MM.1S (cell line): ENCODE measurements at regions not wholly inside any gene's neighbourhood (a gene's known extent, or its start where the extent isn't known, plus 50 kb on each side); places are given as distances from the start of the nearest gene placed in this dataset.
"Not testable (repeated sequence)": the region's sequence is repeated elsewhere in the genome, so short reads cannot be mapped to it uniquely, and the experiment has no call there.

Experiments
- DNase-seq: peaks from one replicate; pipeline ENCODE4 v3.0.0-alpha.2; 2015
- H2AFZ ChIP-seq: fragments of 300-600 bp; sonication (generic); 2 replicates; pipeline ENCODE4 v1.6.0; 2016; ENCODE audit warnings: antibody characterized with exemption, low read length
- H3F3A ChIP-seq: fragments of 300-600 bp; sonication (generic); 2 replicates; pipeline ENCODE4 v1.6.1; 2016; ENCODE audit warnings: mild to moderate bottlenecking, antibody characterized with exemption, low read length, moderate library complexity, mixed read lengths; ENCODE audit not compliant: insufficient read depth
- H3K27ac ChIP-seq: fragments of 300-600 bp; sonication (generic); 2 replicates; pipeline ENCODE4 v1.5.1; 2016; ENCODE audit warnings: mild to moderate bottlenecking, low read length
- H3K27me3 ChIP-seq: fragments of 300-600 bp; sonication (generic); replicated peaks from 2 replicates; pipeline ENCODE4 v1.6.0; 2016; ENCODE audit warnings: low read length; ENCODE audit not compliant: insufficient read depth
- H3K36me3 ChIP-seq: fragments of 300-600 bp; sonication (generic); replicated peaks from 2 replicates; pipeline ENCODE4 v1.6.1; 2016; ENCODE audit warnings: mild to moderate bottlenecking, low read length, mixed read lengths; ENCODE audit not compliant: insufficient read depth
- H3K4me1 ChIP-seq: fragments of 300-600 bp; sonication (generic); 2 replicates; pipeline ENCODE4 v1.6.1; 2016; ENCODE audit warnings: low read length, mixed read lengths
- H3K4me2 ChIP-seq: fragments of 300-600 bp; sonication (generic); 2 replicates; pipeline ENCODE4 v1.6.0; 2016; ENCODE audit warnings: low read depth, low read length
- H3K4me3 ChIP-seq: fragments of 300-600 bp; sonication (generic); 2 replicates; pipeline ENCODE4 v1.5.1; 2016; ENCODE audit warnings: low read length, mixed read lengths
- H3K79me2 ChIP-seq: fragments of 300-600 bp; sonication (generic); 2 replicates; pipeline ENCODE4 v1.6.1; 2016; ENCODE audit warnings: mixed run types, low read length, mixed read lengths
- H3K9ac ChIP-seq: fragments of 300-600 bp; sonication (generic); 2 replicates; pipeline ENCODE4 v1.6.1; 2016; ENCODE audit warnings: low read length, mixed read lengths
- H3K9me2 ChIP-seq: fragments of 300-600 bp; sonication (generic); replicated peaks from 2 replicates; pipeline ENCODE4 v1.6.1; 2016; ENCODE audit warnings: mild to moderate bottlenecking, low read length, mixed read lengths; ENCODE audit not compliant: insufficient read depth
- H3K9me3 ChIP-seq: fragments of 300-600 bp; sonication (generic); replicated peaks from 2 replicates; pipeline ENCODE4 v1.6.1; 2016; ENCODE audit warnings: mild to moderate bottlenecking, low read length, mixed read lengths; ENCODE audit not compliant: insufficient read depth
- H4K20me1 ChIP-seq: fragments of 300-600 bp; sonication (generic); 2 replicates; pipeline ENCODE4 v1.6.1; 2016; ENCODE audit warnings: mild to moderate bottlenecking, low read length, moderate library complexity, mixed read lengths; ENCODE audit not compliant: insufficient read depth
- EZH2 ChIP-seq: fragments of 300-600 bp; sonication (generic); optimal IDR thresholded peaks from 2 replicates; pipeline ENCODE3; 2017; ENCODE audit warnings: low read depth, mild to moderate bottlenecking, antibody characterized with exemption, low read length, mixed read lengths
- EZH2phosphoT487 ChIP-seq: fragments of 300-600 bp; sonication (generic); IDR thresholded peaks from 2 replicates; pipeline ENCODE4 v1.6.1; 2018; ENCODE audit warnings: antibody characterized with exemption, low read length
- TF ChIP-seq, protein P1 (sequence below): fragments of 300-600 bp; sonication (generic); IDR thresholded peaks from 2 replicates; pipeline ENCODE4 v1.5.1; 2016; ENCODE audit warnings: antibody characterized with exemption, low read length, mixed read lengths

DNA sequence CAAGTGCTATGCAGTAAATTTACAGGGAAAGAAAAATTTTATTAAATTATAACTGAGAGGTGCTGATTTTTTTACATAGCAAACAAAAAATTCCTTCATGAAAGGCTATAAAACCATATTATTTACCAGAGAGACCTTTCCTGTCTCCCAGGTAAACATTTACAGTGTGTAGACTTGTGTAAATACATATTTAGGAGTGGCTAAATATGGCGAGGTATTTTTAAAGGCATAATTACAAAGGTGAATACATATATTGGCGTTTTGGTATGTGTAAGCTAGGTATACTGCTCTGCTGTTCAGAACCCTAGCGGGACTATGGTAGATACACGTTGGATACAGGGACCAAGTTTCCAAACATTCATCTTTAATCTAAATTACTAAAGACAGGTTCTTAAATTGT lies 170.6 kb upstream of the MEF2C start:
- H3K36me3 ChIP-seq = no peaks in the 10 kb centered on the region
- H3K79me2 ChIP-seq = no peaks in the 10 kb centered on the region
- H3K9me3 ChIP-seq = no peaks in the 10 kb centered on the region
- H2AFZ ChIP-seq = no peak overlapping the region
- H3K4me2 ChIP-seq = no peak overlapping the region
- no peaks in the 10 kb centered on the region for H3K9me2 ChIP-seq
- no peaks in the 10 kb centered on the region for H3K27me3 ChIP-seq
- no peak overlapping the region for H3K9ac ChIP-seq
- no peak for DNase-seq
- H3K27ac ChIP-seq = no peak overlapping the region
- no peaks in the 10 kb centered on the region for H3K4me1 ChIP-seq
- no peaks in the 10 kb centered on the region for H3F3A ChIP-seq
- no peaks in the 10 kb centered on the region for H4K20me1 ChIP-seq
- H3K4me3 ChIP-seq = no peak overlapping the region
- TF ChIP-seq EZH2 (no peak), EZH2phosphoT487 (no peak)
- TF ChIP-seq, protein P1, sequence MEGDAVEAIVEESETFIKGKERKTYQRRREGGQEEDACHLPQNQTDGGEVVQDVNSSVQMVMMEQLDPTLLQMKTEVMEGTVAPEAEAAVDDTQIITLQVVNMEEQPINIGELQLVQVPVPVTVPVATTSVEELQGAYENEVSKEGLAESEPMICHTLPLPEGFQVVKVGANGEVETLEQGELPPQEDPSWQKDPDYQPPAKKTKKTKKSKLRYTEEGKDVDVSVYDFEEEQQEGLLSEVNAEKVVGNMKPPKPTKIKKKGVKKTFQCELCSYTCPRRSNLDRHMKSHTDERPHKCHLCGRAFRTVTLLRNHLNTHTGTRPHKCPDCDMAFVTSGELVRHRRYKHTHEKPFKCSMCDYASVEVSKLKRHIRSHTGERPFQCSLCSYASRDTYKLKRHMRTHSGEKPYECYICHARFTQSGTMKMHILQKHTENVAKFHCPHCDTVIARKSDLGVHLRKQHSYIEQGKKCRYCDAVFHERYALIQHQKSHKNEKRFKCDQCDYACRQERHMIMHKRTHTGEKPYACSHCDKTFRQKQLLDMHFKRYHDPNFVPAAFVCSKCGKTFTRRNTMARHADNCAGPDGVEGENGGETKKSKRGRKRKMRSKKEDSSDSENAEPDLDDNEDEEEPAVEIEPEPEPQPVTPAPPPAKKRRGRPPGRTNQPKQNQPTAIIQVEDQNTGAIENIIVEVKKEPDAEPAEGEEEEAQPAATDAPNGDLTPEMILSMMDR = no peak

DNA sequence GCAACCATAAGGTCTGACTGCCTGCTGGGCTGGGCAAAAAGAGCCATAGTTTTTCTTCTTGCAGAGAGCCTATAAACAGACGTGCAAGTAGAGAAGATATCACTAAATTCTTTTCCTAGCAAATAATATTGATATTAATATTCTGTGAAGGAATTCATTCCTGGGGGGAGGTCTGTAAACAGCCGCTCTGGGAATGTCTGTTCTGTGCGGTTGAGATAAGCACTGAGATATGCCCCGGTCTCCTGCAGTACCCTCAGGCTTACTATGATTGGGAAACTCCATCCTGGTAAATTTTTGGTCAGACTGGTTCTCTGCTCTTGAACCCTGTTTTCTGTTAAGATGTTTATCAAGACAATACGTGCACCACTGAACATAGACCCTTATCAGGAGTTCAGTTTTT lies 167.1 kb upstream of the MEF2C start:
- H3K9me2 ChIP-seq, H3K4me1 ChIP-seq, H3K27ac ChIP-seq, H4K20me1 ChIP-seq, H3K27me3 ChIP-seq, H3K9ac ChIP-seq, H3K36me3 ChIP-seq, H2AFZ ChIP-seq, H3F3A ChIP-seq, DNase-seq, H3K9me3 ChIP-seq, H3K4me3 ChIP-seq, H3K79me2 ChIP-seq, H3K4me2 ChIP-seq: not testable (repeated sequence)

DNA sequence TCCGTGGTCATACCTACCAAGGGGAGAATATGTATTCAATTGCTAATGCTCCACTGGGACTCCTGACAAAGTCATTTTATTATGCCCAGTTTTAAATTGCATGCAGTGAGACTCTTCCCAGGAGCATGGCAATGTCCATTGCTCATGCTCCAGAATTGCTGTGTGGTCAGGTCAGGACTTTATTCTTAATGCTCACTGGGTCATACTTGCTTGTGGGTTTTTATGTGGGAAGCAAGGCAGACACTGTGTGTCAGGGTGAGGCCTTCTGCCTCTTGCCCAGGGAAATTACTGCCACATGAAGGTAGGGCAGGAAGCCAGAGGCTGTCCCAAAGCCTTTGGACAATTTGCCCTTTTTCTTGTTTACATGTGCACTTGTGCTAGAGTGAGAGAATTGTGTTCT lies 164.6 kb upstream of the MEF2C start:
- Histone ChIP-seq H3K36me3 (no peaks in the 10 kb centered on the region), H3K9ac (no peak overlapping the region), H3K27me3 (no peaks in the 10 kb centered on the region), H3K9me2 (no peaks in the 10 kb centered on the region), H3F3A (no peaks in the 10 kb centered on the region), H3K79me2 (no peaks in the 10 kb centered on the region), H3K4me3 (no peak overlapping the region), H3K4me2 (no peak overlapping the region), H3K4me1 (no peaks in the 10 kb centered on the region), H3K9me3 (no peaks in the 10 kb centered on the region), H4K20me1 (no peaks in the 10 kb centered on the region), H2AFZ (no peak overlapping the region), H3K27ac (no peak overlapping the region)
- TF ChIP-seq EZH2 (no peak), EZH2phosphoT487 (no peak)
- TF ChIP-seq, protein P1 = no peak
- DNase-seq = no peak

DNA sequence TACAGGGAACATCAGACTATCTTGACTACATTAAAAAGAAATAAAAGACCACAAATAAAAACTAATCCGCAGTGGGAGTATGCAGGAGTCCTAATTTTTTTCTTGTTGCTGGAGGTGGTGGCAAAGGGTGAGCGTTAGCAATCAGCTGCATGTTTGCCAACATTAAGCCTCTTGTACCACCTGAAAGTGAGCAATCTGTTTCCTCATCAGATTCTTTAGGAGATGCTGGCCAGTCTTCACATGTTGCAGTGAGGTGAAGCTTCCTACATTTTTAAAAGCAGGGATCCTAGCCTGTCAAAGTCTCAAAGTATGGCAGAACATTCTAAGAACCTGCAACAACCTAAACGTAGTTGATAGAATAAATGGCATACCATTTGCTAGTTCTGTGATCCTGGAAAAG lies 162.2 kb upstream of the MEF2C start:
- no peak overlapping the region for H2AFZ ChIP-seq
- no peaks in the 10 kb centered on the region for H3K27me3 ChIP-seq
- H3K9me2 ChIP-seq = no peaks in the 10 kb centered on the region
- DNase-seq = no peak
- H4K20me1 ChIP-seq = no peaks in the 10 kb centered on the region
- no peaks in the 10 kb centered on the region for H3K36me3 ChIP-seq
- H3F3A ChIP-seq = no peaks in the 10 kb centered on the region
- no peak overlapping the region for H3K9ac ChIP-seq
- H3K79me2 ChIP-seq = no peaks in the 10 kb centered on the region
- no peaks in the 10 kb centered on the region for H3K4me1 ChIP-seq
- no peak overlapping the region for H3K4me3 ChIP-seq
- no peak overlapping the region for H3K27ac ChIP-seq
- no peak overlapping the region for H3K4me2 ChIP-seq
- no peak for TF ChIP-seq EZH2
- TF ChIP-seq EZH2phosphoT487 = no peak
- TF ChIP-seq, protein P1 = no peak
- H3K9me3 ChIP-seq = no peaks in the 10 kb centered on the region
